ENCODE measurements at regions not wholly inside any gene's neighbourhood (a gene's known extent, or its start where the extent isn't known, plus 50 kb on each side); places are given as distances from the start of the nearest gene placed in this dataset.

DNA sequence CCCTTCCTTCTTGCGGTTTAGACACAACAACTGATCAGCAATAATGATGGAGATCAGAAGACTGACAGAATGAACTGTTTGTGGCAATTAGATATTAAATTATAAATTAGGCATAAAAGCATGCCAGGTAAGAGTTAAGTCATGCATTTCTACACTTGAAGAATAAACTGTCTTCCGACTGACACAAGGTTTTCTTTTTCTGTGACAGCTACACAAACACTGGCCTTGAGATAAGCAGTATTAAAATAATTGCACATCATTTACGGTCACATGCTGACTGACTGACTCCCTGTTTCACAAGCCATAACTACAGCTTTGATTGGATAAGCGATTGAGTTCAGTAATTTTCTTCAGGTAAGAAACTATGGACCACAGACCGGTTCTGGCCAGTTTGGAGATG lies 56.2 kb downstream of the UBE2NL start:
- TF ChIP-seq, protein P1, sequence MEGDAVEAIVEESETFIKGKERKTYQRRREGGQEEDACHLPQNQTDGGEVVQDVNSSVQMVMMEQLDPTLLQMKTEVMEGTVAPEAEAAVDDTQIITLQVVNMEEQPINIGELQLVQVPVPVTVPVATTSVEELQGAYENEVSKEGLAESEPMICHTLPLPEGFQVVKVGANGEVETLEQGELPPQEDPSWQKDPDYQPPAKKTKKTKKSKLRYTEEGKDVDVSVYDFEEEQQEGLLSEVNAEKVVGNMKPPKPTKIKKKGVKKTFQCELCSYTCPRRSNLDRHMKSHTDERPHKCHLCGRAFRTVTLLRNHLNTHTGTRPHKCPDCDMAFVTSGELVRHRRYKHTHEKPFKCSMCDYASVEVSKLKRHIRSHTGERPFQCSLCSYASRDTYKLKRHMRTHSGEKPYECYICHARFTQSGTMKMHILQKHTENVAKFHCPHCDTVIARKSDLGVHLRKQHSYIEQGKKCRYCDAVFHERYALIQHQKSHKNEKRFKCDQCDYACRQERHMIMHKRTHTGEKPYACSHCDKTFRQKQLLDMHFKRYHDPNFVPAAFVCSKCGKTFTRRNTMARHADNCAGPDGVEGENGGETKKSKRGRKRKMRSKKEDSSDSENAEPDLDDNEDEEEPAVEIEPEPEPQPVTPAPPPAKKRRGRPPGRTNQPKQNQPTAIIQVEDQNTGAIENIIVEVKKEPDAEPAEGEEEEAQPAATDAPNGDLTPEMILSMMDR (IDR thresholded peaks at IDR 0.05 in 2 of 3, conservative IDR thresholded peaks at IDR 0.05 in 1 of 3; ENCODE audit: borderline replicate concordance in 1 of 3, insufficient read depth in 1 of 3, low read depth in 2 of 3, low read length in 2 of 3): no peak
- no peak for TF ChIP-seq EZH2phosphoT487 (IDR thresholded peaks at IDR 0.05; ENCODE audit: borderline replicate concordance)
